ENCODE measurements at regions not wholly inside any gene's neighbourhood (a gene's known extent, or its start where the extent isn't known, plus 50 kb on each side); places are given as distances from the start of the nearest gene placed in this dataset.

- peak overlapping the region; percentile 89; the same call in 1 of the 2 replicates for H3K18ac ChIP-seq (ENCODE audit: low read depth, low read length)
- H3K36me3 ChIP-seq (ENCODE audit: control insufficient read depth, insufficient read depth, low read length) = no peaks in the 10 kb centered on the region
- H3K4me1 ChIP-seq (ENCODE audit: control insufficient read depth, insufficient read depth, low read length) = peaks cover 34% of the 10 kb centered on the region
- peak overlapping the region; percentile 89 for H2BK5ac ChIP-seq (ENCODE audit: low read depth, low read length, poor library complexity, severe bottlenecking)
- peak overlapping the region; percentile 99; the same call in 1 of the 2 replicates for H2BK20ac ChIP-seq (ENCODE audit: low read depth, low read length)
- 0% methylated on average over 1 of the region's 2 CpGs; no CpG with 5 or more reads in 1 of the 2 experiments for WGBS, 2 experiments (ENCODE audit: extremely low coverage in 2 of 2, insufficient read length in 1 of 2)
- peak overlapping the region; percentile 64; the same call in 1 of the 2 replicates for H3K4ac ChIP-seq (ENCODE audit: low read depth, low read length)
- TF ChIP-seq NFE2L2 (IDR thresholded peaks at IDR 0.05; ENCODE audit: low read depth, low read length) = no peak
- no peak for TF ChIP-seq USF2 (IDR thresholded peaks at IDR 0.05; ENCODE audit: low read depth, low read length)
- TF ChIP-seq CTCF (conservative IDR thresholded peaks at IDR 0.05; ENCODE audit: low read depth, low read length) = no peak
- TF ChIP-seq RFX5 (IDR thresholded peaks at IDR 0.05; ENCODE audit: low read depth, low read length) = no peak
- TF ChIP-seq CEBPB (IDR thresholded peaks at IDR 0.05; ENCODE audit: low read depth, low read length) = no peak
- no peak for TF ChIP-seq FOS (IDR thresholded peaks at IDR 0.05; ENCODE audit: low read depth, low read length)
- no peak for TF ChIP-seq BHLHE40 (IDR thresholded peaks at IDR 0.05; ENCODE audit: low read depth, low read length)
- no peak for TF ChIP-seq MAZ (IDR thresholded peaks at IDR 0.05; ENCODE audit: borderline replicate concordance, low read depth, low read length)
- no peak for TF ChIP-seq RAD21 (IDR thresholded peaks at IDR 0.05; ENCODE audit: low read length)
- TF ChIP-seq MAFK (IDR thresholded peaks at IDR 0.05; ENCODE audit: low read depth, low read length) = no peak
- TF ChIP-seq, protein P1, sequence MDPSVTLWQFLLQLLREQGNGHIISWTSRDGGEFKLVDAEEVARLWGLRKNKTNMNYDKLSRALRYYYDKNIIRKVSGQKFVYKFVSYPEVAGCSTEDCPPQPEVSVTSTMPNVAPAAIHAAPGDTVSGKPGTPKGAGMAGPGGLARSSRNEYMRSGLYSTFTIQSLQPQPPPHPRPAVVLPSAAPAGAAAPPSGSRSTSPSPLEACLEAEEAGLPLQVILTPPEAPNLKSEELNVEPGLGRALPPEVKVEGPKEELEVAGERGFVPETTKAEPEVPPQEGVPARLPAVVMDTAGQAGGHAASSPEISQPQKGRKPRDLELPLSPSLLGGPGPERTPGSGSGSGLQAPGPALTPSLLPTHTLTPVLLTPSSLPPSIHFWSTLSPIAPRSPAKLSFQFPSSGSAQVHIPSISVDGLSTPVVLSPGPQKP (IDR thresholded peaks at IDR 0.05; ENCODE audit: borderline replicate concordance, low read depth, low read length) = no peak
- no peak for TF ChIP-seq SMC3 (IDR thresholded peaks at IDR 0.05; ENCODE audit: low read depth, low read length)
- H3K79me1 ChIP-seq (ENCODE audit: low read depth in 1 of 2, low read length in 2 of 2) = peaks cover 0 to 13% of the 10 kb centered on the region in 2 experiments; a peak in 2 of 4 replicates
- H3K27ac ChIP-seq (ENCODE audit: insufficient read depth, low read length) = peak overlapping the region; percentile 63; the same call in 1 of the 2 replicates
- H3K4me2 ChIP-seq (ENCODE audit: low read depth, low read length) = peak overlapping the region; percentile 72; the same call in 1 of the 2 replicates
- peak; percentile 38 for ATAC-seq (ENCODE audit: low read depth)
- ChIA-PET CTCF (interaction anchor here (0.5 to 3.2 kb wide), 12 partner anchors 35 to 948 kb away, joined by 3 to 15 read pairs (median 4); partner anchors contain the start of genes EDN1 and HIVEP1), POLR2A (ENCODE audit: unreplicated experiment) (interaction anchor here (0.7 kb wide), 1 partner anchor 416 kb away, joined by 3 read pairs; no protein-coding TSS in a partner anchor)
- dilution Hi-C loops (cut with HindIII; ENCODE audit: low sequenced_read_pairs, unreplicated experiment) = no loop called here
- intact Hi-C loops (cut with micrococcal nuclease) = loop anchor here (1.0 to 10.0 kb wide), 9 partner anchors 46 to 1240 kb away; no protein-coding TSS in a partner anchor
- H4K5ac ChIP-seq (ENCODE audit: low read depth, low read length) = no peak overlapping the region; the same call in 1 of the 2 replicates
- peak overlapping the region; percentile 26; the same call in 1 of the 2 replicates for H3K23ac ChIP-seq (ENCODE audit: low read depth, low read length)
- peak; percentile 81 for DNase-seq
- H4K20me1 ChIP-seq (ENCODE audit: insufficient read depth, low read length) = no peaks in the 10 kb centered on the region
- no peak overlapping the region; the same call in 1 of the 2 replicates for H3K14ac ChIP-seq (replicated peaks; ENCODE audit: low read depth, low read length)
- no peak overlapping the region for H2AFZ ChIP-seq (replicated peaks; ENCODE audit: low read length, poor library complexity)
- peak overlapping the region; percentile 97; the same call in 1 of the 2 replicates for H2AK5ac ChIP-seq (ENCODE audit: low read depth, low read length)
- no peak overlapping the region for H3K4me3 ChIP-seq (ENCODE audit: insufficient read depth, low read depth, low read length)
- H2BK120ac ChIP-seq (ENCODE audit: low read depth, low read length) = peak overlapping the region; percentile 97
- H3K9me3 ChIP-seq (ENCODE audit: control insufficient read depth, insufficient read depth, low read length) = no peaks in the 10 kb centered on the region
- peak overlapping the region; percentile 45 for H3K56ac ChIP-seq (ENCODE audit: extremely low read depth, insufficient read depth, low read length)
- in situ Hi-C loops (cut with MboI; ENCODE audit: low sequenced_read_pairs) = loop anchor here (5.0 to 10.0 kb wide), 4 partner anchors 38 to 940 kb away; no protein-coding TSS in a partner anchor
- H3K9ac ChIP-seq (ENCODE audit: low read depth, low read length) = no peak overlapping the region; the same call in 1 of the 2 replicates
- peaks cover 27% of the 10 kb centered on the region for H3K9me1 ChIP-seq (ENCODE audit: insufficient read depth, low read length)
- peak overlapping the region; percentile 53 to 93 for H4K8ac ChIP-seq (ENCODE audit: low read depth in 2 of 2, low read length in 2 of 2)
- peak overlapping the region; percentile 93; the same call in 1 of the 3 replicates for H2BK15ac ChIP-seq (ENCODE audit: low read depth, low read length)
- no peaks in the 10 kb centered on the region for H3K27me3 ChIP-seq (ENCODE audit: control insufficient read depth, insufficient read depth, low read length)
- no peak overlapping the region for H2AK9ac ChIP-seq (replicated peaks; ENCODE audit: low read depth, low read length, poor library complexity)
- H4K91ac ChIP-seq (ENCODE audit: insufficient read depth, low read depth, low read length) = peak overlapping the region; percentile 96
- no TSS peak for BruUV-seq (replicated peaks)
These were observed 117.3 kb downstream of the TMEM170B start for GRCh38 chr6:11654876-11655275.
